SK-N-SH (cell line): ENCODE measurements at regions not wholly inside any gene's neighbourhood (a gene's known extent, or its start where the extent isn't known, plus 50 kb on each side); places are given as distances from the start of the nearest gene placed in this dataset.

Source experiments
- CTCF ChIA-PET: fragments of 300-600, 350-600 bp; formaldehyde crosslinking; extraction: SDS; loops from one replicate; lab custom pipeline; 2021; lab: Yijun Ruan, JAX
- POLR2A ChIA-PET: fragments of 350-600 bp; sonication (Branson Sonifier 250); formaldehyde crosslinking; extraction: SDS; loops from one replicate; lab custom pipeline; 2020; ENCODE audit warnings: antibody characterized with exemption, inconsistent platforms; lab: Yijun Ruan, JAX
- DNase-seq: peaks from one replicate; pipeline ENCODE4 v3.0.0; 2012
- H2AFZ ChIP-seq: fragments of 200-600 bp; sonication (generic); 2 replicates; pipeline ENCODE4 v1.8.1; 2016; ENCODE audit warnings: antibody characterized with exemption, mild to moderate bottlenecking, low read depth
- H3F3A ChIP-seq: fragments of 200-600 bp; sonication (generic); replicated peaks from 2 replicates; pipeline ENCODE3; 2016; ENCODE audit warnings: antibody characterized with exemption, mild to moderate bottlenecking; ENCODE audit not compliant: insufficient read depth
- H3K27ac ChIP-seq, 2 experiments: fragments of 200-500 bp in 1 of 2; fragments of 200-600 bp in 1 of 2; sonication (Bioruptor generic) in 1 of 2; sonication (generic), shearing (Covaris generic) in 1 of 2; 2 replicates each; pipeline versions ENCODE4 v1.5.1 to v1.6.1; 2014 to 2016; ENCODE audit warnings: low read depth in 2 of 2, inconsistent platforms in 1 of 2, low read length in 1 of 2, mild to moderate bottlenecking in 1 of 2, mixed read lengths in 1 of 2
- H3K27me3 ChIP-seq: fragments of 200-600 bp; sonication (generic), shearing (Covaris generic); 2 replicates; pipeline ENCODE4 v1.6.1; 2016; ENCODE audit warnings: mixed run types; ENCODE audit not compliant: insufficient read depth
- H3K36me3 ChIP-seq, 2 experiments: fragments of 200-500 bp in 1 of 2; fragments of 200-600 bp in 1 of 2; sonication (Bioruptor generic) in 1 of 2; sonication (generic) in 1 of 2; replicated peaks in 1 of 2; 2 replicates each; pipeline versions ENCODE3 to v1.5.1; 2014 to 2016; ENCODE audit warnings: low read length in 1 of 2, mild to moderate bottlenecking in 1 of 2; ENCODE audit not compliant: insufficient read depth in 2 of 2, control insufficient read depth in 1 of 2
- H3K4me1 ChIP-seq, 2 experiments: fragments of 200-500 bp in 1 of 2; fragments of 200-600 bp in 1 of 2; sonication (Bioruptor generic) in 1 of 2; sonication (generic), shearing (Covaris generic) in 1 of 2; 2 replicates each; pipeline versions ENCODE4 v1.5.1 to v1.6.1; 2014 to 2016; ENCODE audit warnings: low read depth in 1 of 2, low read length in 1 of 2, mixed run types in 1 of 2; ENCODE audit not compliant: insufficient read depth in 2 of 2, control insufficient read depth in 1 of 2
- H3K4me2 ChIP-seq: fragments of 200-600 bp; sonication (generic), shearing (Covaris generic); 2 replicates; pipeline ENCODE4 v1.6.1; 2017; ENCODE audit warnings: mixed run types
- H3K4me3 ChIP-seq, 2 experiments: fragments of 200-500 bp in 1 of 2; fragments of 200-600 bp in 1 of 2; sonication (Bioruptor generic) in 1 of 2; sonication (generic), shearing (Covaris generic) in 1 of 2; 2 replicates each; pipeline versions ENCODE4 v1.5.1 to v1.8.1; 2014 to 2016; ENCODE audit warnings: low read depth in 2 of 2, inconsistent platforms in 1 of 2, low read length in 1 of 2, mild to moderate bottlenecking in 1 of 2, mixed read lengths in 1 of 2, moderate library complexity in 1 of 2
- H3K79me2 ChIP-seq: fragments of 200-600 bp; sonication (generic); 2 replicates; pipeline ENCODE4 v1.8.1; 2017; ENCODE audit warnings: mild to moderate bottlenecking; ENCODE audit not compliant: insufficient read depth
- H3K9ac ChIP-seq: fragments of 200-600 bp; sonication (generic); 2 replicates; pipeline ENCODE4 v1.6.1; 2017; ENCODE audit warnings: mixed run types
- H3K9me2 ChIP-seq: fragments of 200-600 bp; sonication (generic); 2 replicates; pipeline ENCODE4 v1.6.1; 2017; ENCODE audit warnings: mixed run types
- H3K9me3 ChIP-seq: fragments of 200-600 bp; sonication (generic); 2 replicates; pipeline ENCODE4 v1.6.1; 2017; ENCODE audit warnings: mixed run types, mild to moderate bottlenecking, moderate library complexity
- H4K20me1 ChIP-seq: fragments of 200-600 bp; sonication (generic); 2 replicates; pipeline ENCODE4 v1.6.1; 2017; ENCODE audit warnings: mild to moderate bottlenecking, mixed run types; ENCODE audit not compliant: insufficient read depth
- CHD2 ChIP-seq: fragments of 150-350 bp; IDR thresholded peaks from 2 replicates; pipeline ENCODE4 v1.6.1; 2018; ENCODE audit warnings: low read length; ENCODE audit not compliant: partially characterized antibody
- ELF1 ChIP-seq: IDR thresholded peaks from 2 replicates; pipeline ENCODE4 v1.4.0; 2012
- EP300 ChIP-seq, 2 experiments: IDR thresholded peaks; 2 replicates each; pipeline versions ENCODE4 v1.4.0 to v1.6.1; 2012; ENCODE audit warnings: borderline replicate concordance in 1 of 2, low read depth in 1 of 2, low read length in 1 of 2
- FOSL2 ChIP-seq: IDR thresholded peaks from 2 replicates; pipeline ENCODE4 v1.4.0; 2012; ENCODE audit warnings: low read depth, mild to moderate bottlenecking, moderate library complexity, borderline replicate concordance
- FOXJ3 ChIP-seq: sonication (generic); formaldehyde crosslinking; IDR thresholded peaks from 2 replicates; pipeline ENCODE4 v1.5.1; 2020; ENCODE audit warnings: mild to moderate bottlenecking, missing genetic modification reagents
- GABPA ChIP-seq: IDR thresholded peaks from 2 replicates; pipeline ENCODE4 v1.4.0; 2012; ENCODE audit warnings: low read depth, mild to moderate bottlenecking
- MEF2A ChIP-seq: IDR thresholded peaks from 2 replicates; pipeline ENCODE4 v1.4.0; 2012; ENCODE audit warnings: low read depth, borderline replicate concordance
- NFIC ChIP-seq: IDR thresholded peaks from 2 replicates; pipeline ENCODE4 v1.4.0; 2012; ENCODE audit warnings: borderline replicate concordance
- RCOR1 ChIP-seq: fragments of 150-350 bp; IDR thresholded peaks from 2 replicates; pipeline ENCODE4 v1.6.1; 2017; ENCODE audit warnings: antibody characterized with exemption, low read length
- TCF12 ChIP-seq: IDR thresholded peaks from 2 replicates; pipeline ENCODE4 v1.4.0; 2012
- TEAD4 ChIP-seq: IDR thresholded peaks from 2 replicates; pipeline ENCODE4 v1.4.0; 2012; ENCODE audit warnings: mild to moderate bottlenecking, borderline replicate concordance; ENCODE audit not compliant: insufficient read depth
- YY1 ChIP-seq: IDR thresholded peaks from 2 replicates; pipeline ENCODE4 v1.4.0; 2012; ENCODE audit warnings: low read depth, mild to moderate bottlenecking
- WGBS: methylation state at CpG from one replicate; pipeline ENCODE4 v1.1.6; 2017; ENCODE audit warnings: low lambda C conversion rate; 5-methylcytosine and 5-hydroxymethylcytosine counted together
- TF ChIP-seq, protein P1 (sequence below): fragments of 150-350 bp; IDR thresholded peaks from 2 replicates; pipeline ENCODE4 v1.6.1; 2017; ENCODE audit warnings: antibody characterized with exemption, low read length, low read depth, borderline replicate concordance
- TF ChIP-seq, protein P2 (sequence below): fragments of 150-350 bp; IDR thresholded peaks from 2 replicates; pipeline ENCODE4 v1.6.1; 2016; ENCODE audit warnings: mild to moderate bottlenecking, low read depth, low read length
- TF ChIP-seq, protein P3 (sequence below): IDR thresholded peaks from 2 replicates; pipeline ENCODE4; 2012
- TF ChIP-seq, protein P4 (sequence below): IDR thresholded peaks from 2 replicates; pipeline ENCODE4 v1.4.0; 2012; ENCODE audit warnings: low read depth
- TF ChIP-seq, protein P5 (sequence below): fragments of 200-600 bp; sonication (generic); IDR thresholded peaks from 2 replicates; pipeline ENCODE4 v1.6.1; 2017; ENCODE audit warnings: antibody characterized with exemption, mild to moderate bottlenecking, moderate library complexity

DNA sequence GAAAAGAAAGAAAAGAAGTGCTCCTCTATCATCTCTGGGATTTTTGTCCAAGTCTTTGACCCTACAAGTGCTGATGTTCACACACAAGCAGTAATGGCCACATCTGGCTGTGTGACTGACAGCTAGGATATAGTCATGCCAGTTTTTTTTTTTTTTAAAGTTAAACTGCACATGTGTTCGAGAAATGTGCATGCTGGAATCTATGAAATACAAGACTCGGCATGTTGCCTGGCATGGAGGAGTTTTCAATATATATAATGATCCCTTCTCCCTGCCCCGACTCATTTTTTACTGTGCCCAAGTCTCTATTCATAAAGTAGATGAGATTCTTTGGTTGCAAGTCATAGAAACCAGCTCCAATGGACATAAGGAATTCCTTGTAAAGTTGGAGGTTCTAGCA lies 60.4 kb upstream of the FGFR2 start:
- no peaks in the 10 kb centered on the region for H3K4me1 ChIP-seq
- H4K20me1 ChIP-seq, result no peaks in the 10 kb centered on the region
- WGBS, result 42% methylated on average over 3 of the region's 3 CpGs
- H3F3A ChIP-seq, result no peaks in the 10 kb centered on the region
- H3K9me2 ChIP-seq, result no peaks in the 10 kb centered on the region
- no peaks in the 10 kb centered on the region for H3K27me3 ChIP-seq
- CTCF ChIA-PET, result interaction anchor here (1.0 to 1.4 kb wide), 2 partner anchors 10 to 50 kb away, joined by 3 to 4 read pairs; no protein-coding TSS in a partner anchor
- no peak overlapping the region for H3K9ac ChIP-seq
- POLR2A ChIA-PET, result no interaction called here
- no peaks in the 10 kb centered on the region for H3K79me2 ChIP-seq
- no peak overlapping the region for H3K4me2 ChIP-seq
- no peaks in the 10 kb centered on the region for H3K9me3 ChIP-seq
- H2AFZ ChIP-seq, result no peak overlapping the region
- no peak overlapping the region for H3K27ac ChIP-seq
- no peaks in the 10 kb centered on the region for H3K36me3 ChIP-seq
- no peak for DNase-seq
- no peak overlapping the region for H3K4me3 ChIP-seq
- TF ChIP-seq, protein P1, sequence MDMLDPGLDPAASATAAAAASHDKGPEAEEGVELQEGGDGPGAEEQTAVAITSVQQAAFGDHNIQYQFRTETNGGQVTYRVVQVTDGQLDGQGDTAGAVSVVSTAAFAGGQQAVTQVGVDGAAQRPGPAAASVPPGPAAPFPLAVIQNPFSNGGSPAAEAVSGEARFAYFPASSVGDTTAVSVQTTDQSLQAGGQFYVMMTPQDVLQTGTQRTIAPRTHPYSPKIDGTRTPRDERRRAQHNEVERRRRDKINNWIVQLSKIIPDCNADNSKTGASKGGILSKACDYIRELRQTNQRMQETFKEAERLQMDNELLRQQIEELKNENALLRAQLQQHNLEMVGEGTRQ, result no peak
- TF ChIP-seq YY1 (no peak), NFIC (no peak), MEF2A (no peak), FOSL2 (no peak), TEAD4 (no peak), TCF12 (no peak), RCOR1 (no peak), CHD2 (no peak), GABPA (no peak), EP300 (IDR thresholded peaks at IDR 0.05; ENCODE audit: borderline replicate concordance in 1 of 2, low read depth in 1 of 2, low read length in 1 of 2) (no peak), ELF1 (no peak), FOXJ3 (CRISPR knock-in tag) (no peak)
- TF ChIP-seq, protein P2, sequence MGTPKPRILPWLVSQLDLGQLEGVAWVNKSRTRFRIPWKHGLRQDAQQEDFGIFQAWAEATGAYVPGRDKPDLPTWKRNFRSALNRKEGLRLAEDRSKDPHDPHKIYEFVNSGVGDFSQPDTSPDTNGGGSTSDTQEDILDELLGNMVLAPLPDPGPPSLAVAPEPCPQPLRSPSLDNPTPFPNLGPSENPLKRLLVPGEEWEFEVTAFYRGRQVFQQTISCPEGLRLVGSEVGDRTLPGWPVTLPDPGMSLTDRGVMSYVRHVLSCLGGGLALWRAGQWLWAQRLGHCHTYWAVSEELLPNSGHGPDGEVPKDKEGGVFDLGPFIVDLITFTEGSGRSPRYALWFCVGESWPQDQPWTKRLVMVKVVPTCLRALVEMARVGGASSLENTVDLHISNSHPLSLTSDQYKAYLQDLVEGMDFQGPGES, result no peak
- TF ChIP-seq, protein P3, sequence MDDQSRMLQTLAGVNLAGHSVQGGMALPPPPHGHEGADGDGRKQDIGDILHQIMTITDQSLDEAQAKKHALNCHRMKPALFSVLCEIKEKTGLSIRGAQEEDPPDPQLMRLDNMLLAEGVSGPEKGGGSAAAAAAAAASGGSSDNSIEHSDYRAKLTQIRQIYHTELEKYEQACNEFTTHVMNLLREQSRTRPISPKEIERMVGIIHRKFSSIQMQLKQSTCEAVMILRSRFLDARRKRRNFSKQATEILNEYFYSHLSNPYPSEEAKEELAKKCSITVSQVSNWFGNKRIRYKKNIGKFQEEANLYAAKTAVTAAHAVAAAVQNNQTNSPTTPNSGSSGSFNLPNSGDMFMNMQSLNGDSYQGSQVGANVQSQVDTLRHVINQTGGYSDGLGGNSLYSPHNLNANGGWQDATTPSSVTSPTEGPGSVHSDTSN, result no peak
- TF ChIP-seq, protein P4, sequence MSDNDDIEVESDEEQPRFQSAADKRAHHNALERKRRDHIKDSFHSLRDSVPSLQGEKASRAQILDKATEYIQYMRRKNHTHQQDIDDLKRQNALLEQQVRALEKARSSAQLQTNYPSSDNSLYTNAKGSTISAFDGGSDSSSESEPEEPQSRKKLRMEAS, result no peak
- TF ChIP-seq, protein P5, sequence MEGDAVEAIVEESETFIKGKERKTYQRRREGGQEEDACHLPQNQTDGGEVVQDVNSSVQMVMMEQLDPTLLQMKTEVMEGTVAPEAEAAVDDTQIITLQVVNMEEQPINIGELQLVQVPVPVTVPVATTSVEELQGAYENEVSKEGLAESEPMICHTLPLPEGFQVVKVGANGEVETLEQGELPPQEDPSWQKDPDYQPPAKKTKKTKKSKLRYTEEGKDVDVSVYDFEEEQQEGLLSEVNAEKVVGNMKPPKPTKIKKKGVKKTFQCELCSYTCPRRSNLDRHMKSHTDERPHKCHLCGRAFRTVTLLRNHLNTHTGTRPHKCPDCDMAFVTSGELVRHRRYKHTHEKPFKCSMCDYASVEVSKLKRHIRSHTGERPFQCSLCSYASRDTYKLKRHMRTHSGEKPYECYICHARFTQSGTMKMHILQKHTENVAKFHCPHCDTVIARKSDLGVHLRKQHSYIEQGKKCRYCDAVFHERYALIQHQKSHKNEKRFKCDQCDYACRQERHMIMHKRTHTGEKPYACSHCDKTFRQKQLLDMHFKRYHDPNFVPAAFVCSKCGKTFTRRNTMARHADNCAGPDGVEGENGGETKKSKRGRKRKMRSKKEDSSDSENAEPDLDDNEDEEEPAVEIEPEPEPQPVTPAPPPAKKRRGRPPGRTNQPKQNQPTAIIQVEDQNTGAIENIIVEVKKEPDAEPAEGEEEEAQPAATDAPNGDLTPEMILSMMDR, result no peak
